GM12878 (cell line): ENCODE measurements at regions not wholly inside any gene's neighbourhood (a gene's known extent, or its start where the extent isn't known, plus 50 kb on each side); places are given as distances from the start of the nearest gene placed in this dataset.

ENCODE experiments used
- ATAC-seq: fragments of 200-7000 bp; cut with Tn5 transposase; 3 replicates; pipeline ENCODE4 v1.9.1; 2020; ENCODE audit warnings: mild to moderate bottlenecking, moderate library complexity
- BruUV-seq: library from RNA; stranded (reverse); fragments of 400-500 nt; replicated peaks from 2 replicates; lab custom pipeline; 2021; lab: Mats Ljungman, UMichigan
- CTCF ChIA-PET: fragments of 300-600 bp; sonication (Branson Sonifier 250); formaldehyde crosslinking; extraction: SDS; loops from one replicate; lab custom pipeline; 2021; ENCODE audit warnings: inconsistent platforms; lab: Yijun Ruan, JAX
- POLR2A ChIA-PET: fragments of 350-600 bp; formaldehyde crosslinking; extraction: SDS; loops from one replicate; lab custom pipeline; 2021; ENCODE audit warnings: inconsistent platforms; lab: Charles Lee
- RAD21 ChIA-PET: fragments of 300-600 bp; sonication (Branson Sonifier 250); formaldehyde crosslinking; loops from one replicate; lab custom pipeline; 2023; ENCODE audit warnings: antibody characterized with exemption; ENCODE audit not compliant: unreplicated experiment; lab: Charles Lee
- SMC1A ChIA-PET: fragments of 300-600 bp; sonication (Branson Sonifier 250); formaldehyde crosslinking; loops from one replicate; lab custom pipeline; 2023; ENCODE audit not compliant: unreplicated experiment, uncharacterized antibody; lab: Charles Lee
- DNase-seq: peaks from one replicate; pipeline ENCODE4 v3.0.0-alpha.2; 2011; ENCODE audit warnings: low read depth, low spot score
- FAIRE-seq: peaks from 3 replicates; lab custom pipeline; 2011; peaks lifted over from hg19 to GRCh38; lab: Jason Lieb, UNC
- H2AFZ ChIP-seq: 2 replicates; pipeline ENCODE4 v1.6.0; 2011; ENCODE audit warnings: low read depth, low read length, control low read depth; ENCODE audit not compliant: control insufficient read depth
- H3K27ac ChIP-seq: 2 replicates; pipeline ENCODE4 v1.5.1; 2011; ENCODE audit warnings: control low read depth; ENCODE audit not compliant: control insufficient read depth, insufficient read depth
- H3K27me3 ChIP-seq, 2 experiments: replicated peaks in 1 of 2; 2 replicates each; pipeline versions ENCODE4 v1.6.0 to v1.6.1; 2011; ENCODE audit warnings: low read length in 1 of 2; ENCODE audit not compliant: control insufficient read depth in 2 of 2, insufficient read depth in 2 of 2
- H3K36me3 ChIP-seq, 2 experiments: 2 replicates each; pipeline ENCODE4 v1.5.1; 2011; ENCODE audit warnings: low read length in 1 of 2; ENCODE audit not compliant: control insufficient read depth in 2 of 2, insufficient read depth in 2 of 2
- H3K4me1 ChIP-seq: 2 replicates; pipeline ENCODE4 v1.6.1; 2011; ENCODE audit warnings: mild to moderate bottlenecking, low read length, moderate library complexity, mixed read lengths; ENCODE audit not compliant: control insufficient read depth, insufficient read depth
- H3K4me2 ChIP-seq: 2 replicates; pipeline ENCODE4 v1.6.0; 2011; ENCODE audit warnings: control low read depth; ENCODE audit not compliant: control insufficient read depth, insufficient read depth
- H3K4me3 ChIP-seq: fragments of 200-600 bp; sonication (generic); 2 replicates; pipeline ENCODE4 v1.5.1; 2016
- H3K79me2 ChIP-seq: 2 replicates; pipeline ENCODE4 v1.6.0; 2011; ENCODE audit warnings: low read length; ENCODE audit not compliant: control insufficient read depth, insufficient read depth
- H3K9ac ChIP-seq: 2 replicates; pipeline ENCODE4 v1.8.0; 2011; ENCODE audit warnings: low read length, control low read depth, mixed read lengths; ENCODE audit not compliant: control insufficient read depth, insufficient read depth
- H3K9me3 ChIP-seq: replicated peaks from 3 replicates; pipeline ENCODE4 v1.5.1; 2011; ENCODE audit warnings: mild to moderate bottlenecking, low read length; ENCODE audit not compliant: control insufficient read depth, insufficient read depth
- H4K20me1 ChIP-seq: 2 replicates; pipeline ENCODE4 v1.6.0; 2011; ENCODE audit not compliant: control insufficient read depth, insufficient read depth
- ATF3 ChIP-seq: IDR thresholded peaks from 2 replicates; pipeline ENCODE4 v1.6.1; 2011; ENCODE audit warnings: low read depth, mild to moderate bottlenecking, low read length, moderate library complexity, borderline replicate concordance; ENCODE audit errors: extremely low read depth
- CREB1 ChIP-seq: IDR thresholded peaks from 2 replicates; pipeline ENCODE4 v1.6.1; 2012; ENCODE audit warnings: low read depth, mild to moderate bottlenecking, inconsistent platforms
- E2F8 ChIP-seq: fragments of 450-650 bp; IDR thresholded peaks from 2 replicates; pipeline ENCODE4 v1.6.1; 2018; ENCODE audit warnings: mild to moderate bottlenecking, low read depth, moderate library complexity; ENCODE audit not compliant: partially characterized antibody
- HCFC1 ChIP-seq: fragments of 150-350 bp; IDR thresholded peaks from 2 replicates; pipeline ENCODE4 v1.6.1; 2014; ENCODE audit warnings: low read length
- MEF2B ChIP-seq: fragments of 450-650 bp; IDR thresholded peaks from 2 replicates; pipeline ENCODE4 v1.6.1; 2018; ENCODE audit warnings: mild to moderate bottlenecking, moderate library complexity; ENCODE audit not compliant: partially characterized antibody, poor library complexity, severe bottlenecking
- PAX5 ChIP-seq: IDR thresholded peaks from 2 replicates; pipeline ENCODE4 v1.6.1; 2011; ENCODE audit warnings: low read depth, low read length, borderline replicate concordance
- ZBTB11 ChIP-seq: fragments of 450-650 bp; formaldehyde crosslinking; IDR thresholded peaks from 2 replicates; pipeline ENCODE4 v1.5.0; 2022; ENCODE audit warnings: mild to moderate bottlenecking, missing genetic modification characterization
- WGBS: methylation state at CpG from one replicate; pipeline ENCODE4 v1.1.6; 2016; ENCODE audit warnings: low lambda C conversion rate; ENCODE audit not compliant: insufficient replicate concordance, insufficient coverage; ENCODE audit errors: missing lambda C conversion rate; 5-methylcytosine and 5-hydroxymethylcytosine counted together
- in situ Hi-C: fragments of 300-500 bp; cut with MboI; formaldehyde crosslinking; loops from 9 replicates; pipeline ENCODE4 v1.14.3; 2018; ENCODE audit warnings: mixed read lengths
- intact Hi-C: fragments of 100-400 bp; cut with micrococcal nuclease; formaldehyde crosslinking; loops from one replicate; pipeline ENCODE4 v1.14.2; 2022; ENCODE audit not compliant: unreplicated experiment
- TF ChIP-seq, protein P1 (sequence below): IDR thresholded peaks from 2 replicates; pipeline ENCODE4 v1.6.1; 2012; ENCODE audit warnings: improper control_type of control experiment, low read depth, low read length; ENCODE audit not compliant: insufficient replicate concordance
- TF ChIP-seq, protein P2 (sequence below): IDR thresholded peaks from 2 replicates; pipeline ENCODE4 v1.6.1; 2011; ENCODE audit warnings: borderline replicate concordance, low read depth, mild to moderate bottlenecking, moderate library complexity, mixed read lengths, low read length; ENCODE audit not compliant: insufficient read depth; ENCODE audit errors: extremely low read length

GRCh38 chr16:9594047-9594446, 502.6 kb downstream of the HAPSTR1 start:
- no peak overlapping the region for H3K4me2 ChIP-seq
- H4K20me1 ChIP-seq = no peaks in the 10 kb centered on the region
- no peak for ATAC-seq
- H3K4me3 ChIP-seq = no peak overlapping the region
- ChIA-PET SMC1A (no interaction called here), POLR2A (no interaction called here), CTCF (no interaction called here), RAD21 (no interaction called here)
- 0% methylated on average over 2 of the region's 2 CpGs for WGBS
- H3K27ac ChIP-seq = no peak overlapping the region
- BruUV-seq = no TSS peak
- FAIRE-seq = no peak
- intact Hi-C loops = no loop called here
- no peaks in the 10 kb centered on the region; a peak in 1 of 4 replicates for H3K27me3 ChIP-seq
- H3K4me1 ChIP-seq = no peaks in the 10 kb centered on the region
- H3K9me3 ChIP-seq = no peaks in the 10 kb centered on the region
- in situ Hi-C loops = no loop called here
- H3K79me2 ChIP-seq = no peaks in the 10 kb centered on the region
- H3K36me3 ChIP-seq = no peaks in the 10 kb centered on the region
- DNase-seq = no peak
- no peak overlapping the region for H3K9ac ChIP-seq
- no peak overlapping the region for H2AFZ ChIP-seq
- TF ChIP-seq MEF2B (no peak), E2F8 (no peak), ZBTB11 (CRISPR knock-in tag) (no peak), HCFC1 (no peak), PAX5 (no peak), ATF3 (no peak), CREB1 (no peak)
- TF ChIP-seq, protein P1, sequence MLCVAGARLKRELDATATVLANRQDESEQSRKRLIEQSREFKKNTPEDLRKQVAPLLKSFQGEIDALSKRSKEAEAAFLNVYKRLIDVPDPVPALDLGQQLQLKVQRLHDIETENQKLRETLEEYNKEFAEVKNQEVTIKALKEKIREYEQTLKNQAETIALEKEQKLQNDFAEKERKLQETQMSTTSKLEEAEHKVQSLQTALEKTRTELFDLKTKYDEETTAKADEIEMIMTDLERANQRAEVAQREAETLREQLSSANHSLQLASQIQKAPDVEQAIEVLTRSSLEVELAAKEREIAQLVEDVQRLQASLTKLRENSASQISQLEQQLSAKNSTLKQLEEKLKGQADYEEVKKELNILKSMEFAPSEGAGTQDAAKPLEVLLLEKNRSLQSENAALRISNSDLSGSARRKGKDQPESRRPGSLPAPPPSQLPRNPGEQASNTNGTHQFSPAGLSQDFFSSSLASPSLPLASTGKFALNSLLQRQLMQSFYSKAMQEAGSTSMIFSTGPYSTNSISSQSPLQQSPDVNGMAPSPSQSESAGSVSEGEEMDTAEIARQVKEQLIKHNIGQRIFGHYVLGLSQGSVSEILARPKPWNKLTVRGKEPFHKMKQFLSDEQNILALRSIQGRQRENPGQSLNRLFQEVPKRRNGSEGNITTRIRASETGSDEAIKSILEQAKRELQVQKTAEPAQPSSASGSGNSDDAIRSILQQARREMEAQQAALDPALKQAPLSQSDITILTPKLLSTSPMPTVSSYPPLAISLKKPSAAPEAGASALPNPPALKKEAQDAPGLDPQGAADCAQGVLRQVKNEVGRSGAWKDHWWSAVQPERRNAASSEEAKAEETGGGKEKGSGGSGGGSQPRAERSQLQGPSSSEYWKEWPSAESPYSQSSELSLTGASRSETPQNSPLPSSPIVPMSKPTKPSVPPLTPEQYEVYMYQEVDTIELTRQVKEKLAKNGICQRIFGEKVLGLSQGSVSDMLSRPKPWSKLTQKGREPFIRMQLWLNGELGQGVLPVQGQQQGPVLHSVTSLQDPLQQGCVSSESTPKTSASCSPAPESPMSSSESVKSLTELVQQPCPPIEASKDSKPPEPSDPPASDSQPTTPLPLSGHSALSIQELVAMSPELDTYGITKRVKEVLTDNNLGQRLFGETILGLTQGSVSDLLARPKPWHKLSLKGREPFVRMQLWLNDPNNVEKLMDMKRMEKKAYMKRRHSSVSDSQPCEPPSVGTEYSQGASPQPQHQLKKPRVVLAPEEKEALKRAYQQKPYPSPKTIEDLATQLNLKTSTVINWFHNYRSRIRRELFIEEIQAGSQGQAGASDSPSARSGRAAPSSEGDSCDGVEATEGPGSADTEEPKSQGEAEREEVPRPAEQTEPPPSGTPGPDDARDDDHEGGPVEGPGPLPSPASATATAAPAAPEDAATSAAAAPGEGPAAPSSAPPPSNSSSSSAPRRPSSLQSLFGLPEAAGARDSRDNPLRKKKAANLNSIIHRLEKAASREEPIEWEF = no peak
- TF ChIP-seq, protein P2, sequence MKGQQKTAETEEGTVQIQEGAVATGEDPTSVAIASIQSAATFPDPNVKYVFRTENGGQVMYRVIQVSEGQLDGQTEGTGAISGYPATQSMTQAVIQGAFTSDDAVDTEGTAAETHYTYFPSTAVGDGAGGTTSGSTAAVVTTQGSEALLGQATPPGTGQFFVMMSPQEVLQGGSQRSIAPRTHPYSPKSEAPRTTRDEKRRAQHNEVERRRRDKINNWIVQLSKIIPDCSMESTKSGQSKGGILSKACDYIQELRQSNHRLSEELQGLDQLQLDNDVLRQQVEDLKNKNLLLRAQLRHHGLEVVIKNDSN = no peak
